ENCODE measurements at regions not wholly inside any gene's neighbourhood (a gene's known extent, or its start where the extent isn't known, plus 50 kb on each side); places are given as distances from the start of the nearest gene placed in this dataset.

- in situ Hi-C loops (cut with HindIII; ENCODE audit: low pct_unique_long_range_greater_than_20kb, low sequenced_read_pairs): no loop called here
- no peak for DNase-seq (ENCODE audit: low read depth, low spot score)
Observed at GRCh38 chr5:167951116-167951515, 340.3 kb upstream of the WWC1 start.

GRCh38 chr5:167952278-167952995 lies 339.0 kb upstream of the WWC1 start:
- DNase-seq (ENCODE audit: low read depth, low spot score): no peak
- in situ Hi-C loops (cut with HindIII; ENCODE audit: low pct_unique_long_range_greater_than_20kb, low sequenced_read_pairs): no loop called here

- DNase-seq (ENCODE audit: low read depth, low spot score): no peak
- in situ Hi-C loops (cut with HindIII; ENCODE audit: low pct_unique_long_range_greater_than_20kb, low sequenced_read_pairs): no loop called here
Observed at GRCh38 chr5:167953151-167953798, 338.2 kb upstream of the WWC1 start.

GRCh38 chr5:167961731-167962130 lies 329.7 kb upstream of the WWC1 start:
- in situ Hi-C loops (cut with HindIII; ENCODE audit: low pct_unique_long_range_greater_than_20kb, low sequenced_read_pairs): no loop called here
- no peak for DNase-seq (ENCODE audit: low read depth, low spot score)

GRCh38 chr5:167964529-167964928 lies 326.9 kb upstream of the WWC1 start:
- in situ Hi-C loops (cut with HindIII; ENCODE audit: low pct_unique_long_range_greater_than_20kb, low sequenced_read_pairs): no loop called here
- no peak for DNase-seq (ENCODE audit: low read depth, low spot score)

- DNase-seq (ENCODE audit: low read depth, low spot score): no peak
- in situ Hi-C loops (cut with HindIII; ENCODE audit: low pct_unique_long_range_greater_than_20kb, low sequenced_read_pairs): no loop called here
Observed at GRCh38 chr5:167965710-167966109, 325.7 kb upstream of the WWC1 start.

- DNase-seq (ENCODE audit: low read depth, low spot score): no peak
- in situ Hi-C loops (cut with HindIII; ENCODE audit: low pct_unique_long_range_greater_than_20kb, low sequenced_read_pairs): no loop called here
Observed at GRCh38 chr5:167966979-167967378, 324.5 kb upstream of the WWC1 start.

- no peak for DNase-seq (ENCODE audit: low read depth, low spot score)
- in situ Hi-C loops (cut with HindIII; ENCODE audit: low pct_unique_long_range_greater_than_20kb, low sequenced_read_pairs): no loop called here
Observed at GRCh38 chr5:167967494-167968177, 323.8 kb upstream of the WWC1 start.

GRCh38 chr5:167968837-167969236 lies 322.6 kb upstream of the WWC1 start:
- in situ Hi-C loops (cut with HindIII; ENCODE audit: low pct_unique_long_range_greater_than_20kb, low sequenced_read_pairs): no loop called here
- no peak for DNase-seq (ENCODE audit: low read depth, low spot score)

- in situ Hi-C loops (cut with HindIII; ENCODE audit: low pct_unique_long_range_greater_than_20kb, low sequenced_read_pairs): no loop called here
- no peak for DNase-seq (ENCODE audit: low read depth, low spot score)
Observed at GRCh38 chr5:167969998-167970397, 321.4 kb upstream of the WWC1 start.

- DNase-seq (ENCODE audit: low read depth, low spot score): no peak
- in situ Hi-C loops (cut with HindIII; ENCODE audit: low pct_unique_long_range_greater_than_20kb, low sequenced_read_pairs): no loop called here
Observed at GRCh38 chr5:167971706-167972105, 319.7 kb upstream of the WWC1 start.

GRCh38 chr5:167973126-167973525 lies 318.3 kb upstream of the WWC1 start:
- in situ Hi-C loops (cut with HindIII; ENCODE audit: low pct_unique_long_range_greater_than_20kb, low sequenced_read_pairs): no loop called here
- DNase-seq (ENCODE audit: low read depth, low spot score): no peak

- in situ Hi-C loops (cut with HindIII; ENCODE audit: low pct_unique_long_range_greater_than_20kb, low sequenced_read_pairs): no loop called here
- no peak for DNase-seq (ENCODE audit: low read depth, low spot score)
Observed at GRCh38 chr5:167984951-167985350, 306.5 kb upstream of the WWC1 start.

- in situ Hi-C loops (cut with HindIII; ENCODE audit: low pct_unique_long_range_greater_than_20kb, low sequenced_read_pairs): no loop called here
- no peak for DNase-seq (ENCODE audit: low read depth, low spot score)
Observed at GRCh38 chr5:167985373-167985772, 306.1 kb upstream of the WWC1 start.

- DNase-seq (ENCODE audit: low read depth, low spot score): no peak
- in situ Hi-C loops (cut with HindIII; ENCODE audit: low pct_unique_long_range_greater_than_20kb, low sequenced_read_pairs): no loop called here
Observed at GRCh38 chr5:167987490-167988280, 303.8 kb upstream of the WWC1 start.

GRCh38 chr5:167992868-167993267 lies 298.6 kb upstream of the WWC1 start:
- no peak for DNase-seq (ENCODE audit: low read depth, low spot score)
- in situ Hi-C loops (cut with HindIII; ENCODE audit: low pct_unique_long_range_greater_than_20kb, low sequenced_read_pairs): no loop called here

- no peak for DNase-seq (ENCODE audit: low read depth, low spot score)
- in situ Hi-C loops (cut with HindIII; ENCODE audit: low pct_unique_long_range_greater_than_20kb, low sequenced_read_pairs): no loop called here
Observed at GRCh38 chr5:167993771-167994170, 297.7 kb upstream of the WWC1 start.

GRCh38 chr5:167995844-167996425 lies 295.5 kb upstream of the WWC1 start:
- no peak for DNase-seq (ENCODE audit: low read depth, low spot score)
- in situ Hi-C loops (cut with HindIII; ENCODE audit: low pct_unique_long_range_greater_than_20kb, low sequenced_read_pairs): no loop called here

Data from SK-MEL-5 (cell line).